ENCODE measurements at regions not wholly inside any gene's neighbourhood (a gene's known extent, or its start where the extent isn't known, plus 50 kb on each side); places are given as distances from the start of the nearest gene placed in this dataset.
"Not testable (repeated sequence)": the region's sequence is repeated elsewhere in the genome, so short reads cannot be mapped to it uniquely, and the experiment has no call there.

- TF ChIP-seq ZNF274 (IDR thresholded peaks at IDR 0.05; ENCODE audit: borderline replicate concordance, extremely low read depth, low read length) (no peak), RAD21 (IDR thresholded peaks at IDR 0.05 in 1 of 2, conservative IDR thresholded peaks at IDR 0.05 in 1 of 2; ENCODE audit: low read depth in 2 of 2, low read length in 2 of 2) (no peak)
Measured at GRCh38 chr5:28296254-28297013, 1258.0 kb upstream of the CDH9 start (continued).

GRCh38 chr5:28287021-28287420 is 1248.6 kb upstream of the CDH9 start:
- H3K27ac ChIP-seq (ENCODE audit: low read depth, low read length); H3K4ac ChIP-seq (replicated peaks; ENCODE audit: insufficient read length, low read depth, low read length); H3K14ac ChIP-seq (ENCODE audit: insufficient read length); H4K91ac ChIP-seq (replicated peaks; ENCODE audit: insufficient read length, low read length); H3K27me3 ChIP-seq (replicated peaks in 1 of 4; ENCODE audit: control insufficient read depth in 3 of 4, extremely low read depth in 1 of 4, insufficient read depth in 3 of 4, low read length in 3 of 4); H3K4me1 ChIP-seq (replicated peaks in 1 of 4; ENCODE audit: control insufficient read depth in 3 of 4, insufficient read depth in 4 of 4, low read length in 3 of 4); H3K4me3 ChIP-seq (ENCODE audit: extremely low read depth in 1 of 4, insufficient read depth in 2 of 4, low read depth in 3 of 4, low read length in 4 of 4); H3K79me1 ChIP-seq (ENCODE audit: low read depth, low read length); FAIRE-seq; POLR2A ChIA-PET (ENCODE audit: partially characterized antibody); H3K23ac ChIP-seq (ENCODE audit: insufficient read length); H3K36me3 ChIP-seq (ENCODE audit: control insufficient read depth in 2 of 4, insufficient read depth in 4 of 4, low read length in 3 of 4); H3K9me3 ChIP-seq (ENCODE audit: insufficient read depth in 2 of 2, low read depth in 1 of 2, low read length in 1 of 2); H3K79me2 ChIP-seq (ENCODE audit: control insufficient read depth in 1 of 2, insufficient read depth in 2 of 2, low read length in 2 of 2); H2BK15ac ChIP-seq (ENCODE audit: low read length); H4K5ac ChIP-seq (ENCODE audit: insufficient read length, low read depth, low read length); DNase-seq (ENCODE audit: low read depth in 1 of 2, low spot score in 2 of 2); H4K8ac ChIP-seq (ENCODE audit: extremely low read depth, insufficient read depth, low read length); H2BK12ac ChIP-seq (ENCODE audit: low read depth, low read length); H2BK20ac ChIP-seq (ENCODE audit: low read length); H4K20me1 ChIP-seq (replicated peaks in 1 of 2; ENCODE audit: control insufficient read depth in 1 of 2, insufficient read depth in 2 of 2, low read length in 2 of 2); H3K9ac ChIP-seq (replicated peaks in 1 of 4; ENCODE audit: extremely low read depth in 1 of 4, low read depth in 3 of 4, low read length in 3 of 4); H3K23me2 ChIP-seq (ENCODE audit: low read depth, low read length); H3K56ac ChIP-seq (replicated peaks; ENCODE audit: insufficient read length, low read depth, low read length); H2AK5ac ChIP-seq (ENCODE audit: low read depth, low read length); H2BK120ac ChIP-seq (replicated peaks; ENCODE audit: low read depth, low read length); H3K18ac ChIP-seq (ENCODE audit: extremely low read depth, low read length); H2BK5ac ChIP-seq (ENCODE audit: low read depth, low read length); CTCF ChIA-PET (ENCODE audit: partially characterized antibody); H3K4me2 ChIP-seq (ENCODE audit: insufficient read depth in 1 of 2, low read depth in 2 of 2, low read length in 2 of 2): not testable (repeated sequence)
- H2AFZ ChIP-seq (ENCODE audit: low read length) = peak overlapping the region; percentile 43; the same call in 1 of the 2 replicates
- 92% methylated on average over 10 of the region's 10 CpGs; no CpG with 5 or more reads in 1 of the 2 experiments for WGBS, 2 experiments (ENCODE audit: extremely low coverage in 1 of 2, insufficient coverage in 1 of 2, insufficient read length in 1 of 2, insufficient replicate concordance in 2 of 2, low coverage in 1 of 2, low lambda C conversion rate in 2 of 2, missing lambda C conversion rate in 1 of 2)

All from H1 (cell line).